ENCODE measurements at regions not wholly inside any gene's neighbourhood (a gene's known extent, or its start where the extent isn't known, plus 50 kb on each side); places are given as distances from the start of the nearest gene placed in this dataset.

- DNase-seq (ENCODE audit: low read depth in 2 of 2), result no peak
These were observed 107.1 kb upstream of the BACH2 start for GRCh38 chr6:90403489-90404381.

GRCh38 chr6:90402831-90403192 lies 106.2 kb upstream of the BACH2 start:
- no peak for DNase-seq (ENCODE audit: low read depth in 2 of 2)

- DNase-seq (ENCODE audit: low read depth in 2 of 2), result peak in 1 of 2 donors; percentile 4
These were observed 105.5 kb upstream of the BACH2 start for GRCh38 chr6:90401933-90402830.

- no peak for DNase-seq (ENCODE audit: low read depth in 2 of 2)
These were observed 103.3 kb upstream of the BACH2 start for GRCh38 chr6:90399970-90400369.

- peak; percentile 60 to 61 for DNase-seq (ENCODE audit: low read depth in 2 of 2)
These were observed 101.5 kb upstream of the BACH2 start for GRCh38 chr6:90397929-90398674.

DNA sequence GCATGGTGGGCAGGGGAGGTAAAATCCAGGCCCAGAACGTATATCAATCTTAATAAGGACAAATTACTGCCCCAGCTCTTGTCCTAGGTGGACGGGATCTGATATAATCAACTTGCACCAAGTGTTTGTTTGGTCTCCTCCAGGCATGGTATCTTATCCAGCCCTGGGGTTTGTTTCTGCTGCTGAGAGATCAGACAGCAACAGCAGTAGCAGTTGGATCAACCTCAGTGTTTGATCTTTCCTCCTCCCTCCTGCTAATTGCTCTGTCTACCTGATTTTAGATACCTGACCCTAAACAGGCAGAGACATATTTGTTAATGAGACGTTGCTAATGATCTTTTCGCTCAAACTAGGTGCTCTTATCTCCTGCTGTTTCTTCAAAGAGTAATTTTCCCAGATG lies 100.4 kb upstream of the BACH2 start:
- DNase-seq (ENCODE audit: low read depth in 2 of 2), result no peak

GRCh38 chr6:90393232-90393884 lies 96.7 kb upstream of the BACH2 start:
- DNase-seq (ENCODE audit: low read depth in 2 of 2), result peak; percentile 46 to 52

- no peak for DNase-seq (ENCODE audit: low read depth in 2 of 2)
These were observed 93.7 kb upstream of the BACH2 start for GRCh38 chr6:90390379-90390778.

GRCh38 chr6:90388395-90388794 lies 91.8 kb upstream of the BACH2 start:
- no peak for DNase-seq (ENCODE audit: low read depth in 2 of 2)

GRCh38 chr6:90387826-90388225 lies 91.2 kb upstream of the BACH2 start:
- DNase-seq (ENCODE audit: low read depth in 2 of 2), result no peak

GRCh38 chr6:90387383-90387775 lies 90.7 kb upstream of the BACH2 start:
- DNase-seq (ENCODE audit: low read depth in 2 of 2), result no peak

DNA sequence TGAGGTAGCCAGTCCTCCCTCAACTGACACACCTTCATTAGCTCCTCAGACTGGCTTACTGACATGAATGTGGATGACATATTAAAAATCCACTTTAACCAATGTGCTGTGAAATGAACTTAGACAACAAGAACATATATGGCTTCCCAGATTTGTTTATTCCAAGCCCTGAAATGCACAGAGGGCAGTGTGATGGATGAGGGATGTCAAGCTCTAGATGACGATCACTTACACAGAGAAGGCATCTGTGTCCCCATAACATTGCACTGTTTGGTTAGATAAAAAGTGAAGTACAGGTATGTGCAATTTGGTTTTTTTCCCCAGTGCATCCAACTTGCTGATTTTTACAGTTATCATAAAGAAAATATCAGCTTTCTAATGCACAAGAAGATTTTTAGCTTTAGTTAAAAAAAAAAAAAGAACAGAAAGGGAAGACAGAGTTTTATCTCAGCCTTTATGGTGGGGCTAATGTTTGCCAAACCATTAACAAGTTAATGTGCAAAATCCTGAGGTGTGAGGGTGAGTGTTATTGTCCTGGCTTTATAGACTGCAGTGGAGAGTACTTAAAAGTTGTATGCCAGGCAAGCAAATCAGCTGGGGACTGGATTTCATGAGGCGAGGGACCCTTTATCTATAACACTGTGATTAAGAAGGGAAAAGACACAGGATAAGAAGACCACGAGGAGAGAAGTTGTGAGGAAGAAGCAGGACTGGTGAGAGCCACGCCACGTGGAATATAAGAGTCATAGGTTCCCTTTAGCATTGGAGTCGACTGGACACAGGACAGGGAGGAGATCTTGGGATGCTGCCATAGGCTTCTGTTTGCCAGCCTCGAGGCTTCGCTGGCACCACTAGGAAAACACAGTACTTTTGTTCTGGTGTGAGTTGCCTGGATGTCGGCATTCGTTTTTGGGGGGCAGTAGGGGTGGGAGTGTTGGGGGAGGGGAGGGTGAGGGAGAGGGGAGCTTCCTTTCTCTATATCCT lies 90.0 kb upstream of the BACH2 start:
- DNase-seq (ENCODE audit: low read depth in 2 of 2), result no peak

DNA sequence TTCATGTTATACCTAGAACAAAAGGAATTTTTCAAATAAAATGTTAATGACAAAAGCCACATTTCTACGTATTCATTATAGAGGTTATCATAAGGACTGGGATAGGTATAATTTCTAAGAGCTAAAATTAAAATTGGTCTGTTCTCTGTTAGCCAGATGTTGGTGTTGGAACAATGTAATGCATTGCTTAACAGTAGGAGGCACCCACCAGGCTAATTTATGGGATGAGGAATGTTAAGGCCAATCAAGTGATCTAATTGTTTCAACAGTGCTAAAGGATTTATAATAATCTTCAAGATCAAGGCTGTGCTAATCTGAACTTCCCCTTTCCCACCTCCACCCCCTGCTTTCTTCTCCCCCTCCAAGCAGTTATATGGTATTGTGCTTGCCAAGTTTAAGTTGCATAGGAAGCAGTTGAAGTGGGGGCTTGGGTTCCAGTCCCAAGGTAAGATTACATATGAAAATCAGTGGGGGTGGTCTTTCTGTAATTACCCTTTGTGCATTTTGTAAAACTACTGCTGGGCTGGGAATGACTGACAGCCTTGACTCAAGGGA lies 89.2 kb upstream of the BACH2 start:
- DNase-seq (ENCODE audit: low read depth in 2 of 2), result no peak

GRCh38 chr6:90384720-90385119 lies 88.1 kb upstream of the BACH2 start:
- DNase-seq (ENCODE audit: low read depth in 2 of 2), result no peak

- no peak for DNase-seq (ENCODE audit: low read depth in 2 of 2)
These were observed 86.7 kb upstream of the BACH2 start for GRCh38 chr6:90383196-90383822.

- DNase-seq (ENCODE audit: low read depth in 2 of 2), result no peak
These were observed 86.1 kb upstream of the BACH2 start for GRCh38 chr6:90382760-90383159.

DNA sequence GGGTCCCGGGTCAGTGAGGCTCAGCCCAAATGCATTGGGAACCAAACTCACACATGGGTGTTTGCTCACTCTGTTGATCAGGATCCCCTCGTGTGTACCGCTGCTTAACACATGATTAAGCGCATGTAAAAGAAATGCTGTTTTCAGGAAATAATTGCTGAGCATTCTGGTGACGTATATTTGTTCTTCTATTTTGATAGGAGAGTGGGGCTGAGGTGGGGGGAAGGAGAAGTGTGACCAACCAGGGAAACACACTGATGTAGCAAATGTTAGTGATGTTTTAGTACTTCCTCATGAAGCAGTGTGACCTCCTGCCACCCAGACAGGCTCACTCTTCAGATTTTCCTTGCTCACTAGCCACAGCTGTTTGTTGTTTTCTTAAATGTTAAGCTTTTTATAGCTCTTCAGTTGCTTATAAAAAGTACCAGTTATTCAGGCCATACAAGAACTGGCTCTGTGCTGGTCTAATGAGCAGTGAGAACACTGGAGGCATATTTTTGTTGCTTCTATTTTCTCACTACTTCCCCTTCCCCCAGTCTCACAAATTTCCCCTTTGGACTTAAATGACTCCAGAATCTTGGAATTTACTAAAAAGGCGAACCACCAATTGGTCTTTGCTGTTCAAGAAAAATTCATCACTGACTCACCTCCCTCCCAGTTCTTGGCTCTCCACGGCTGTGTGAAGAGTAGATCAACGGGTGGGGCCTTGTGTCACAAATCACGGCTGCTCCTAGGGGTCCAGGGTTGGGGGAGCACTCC lies 79.2 kb upstream of the BACH2 start:
- no peak for DNase-seq (ENCODE audit: low read depth in 2 of 2)

DNA sequence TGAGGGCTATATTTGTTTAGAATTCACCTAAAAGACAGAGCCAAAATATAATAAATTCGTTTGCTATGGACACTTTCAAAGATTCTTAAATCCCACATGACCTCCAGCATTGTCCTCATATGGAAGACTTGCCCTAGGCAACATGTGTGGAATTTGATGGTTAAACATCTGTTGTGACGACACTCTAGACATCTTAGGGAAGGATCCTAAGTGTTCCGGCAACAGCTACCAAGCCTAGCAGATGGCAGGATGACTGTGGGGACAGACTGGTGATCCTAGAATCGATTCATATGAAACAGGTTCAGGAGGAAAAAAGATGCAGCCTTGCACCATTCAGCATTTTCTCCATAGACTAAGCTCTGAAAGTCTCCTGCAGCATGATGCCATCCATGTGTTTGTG lies 77.6 kb upstream of the BACH2 start:
- DNase-seq (ENCODE audit: low read depth in 2 of 2), result no peak

- no peak for DNase-seq (ENCODE audit: low read depth in 2 of 2)
These were observed 76.2 kb upstream of the BACH2 start for GRCh38 chr6:90372885-90373284.
